ENCODE measurements at regions not wholly inside any gene's neighbourhood (a gene's known extent, or its start where the extent isn't known, plus 50 kb on each side); places are given as distances from the start of the nearest gene placed in this dataset.
"Not testable (repeated sequence)": the region's sequence is repeated elsewhere in the genome, so short reads cannot be mapped to it uniquely, and the experiment has no call there.

- no peak for DNase-seq
These were observed 558.4 kb upstream of the CADM1 start for GRCh38 chr11:116062490-116063171.

GRCh38 chr11:116062129-116062489 lies 557.9 kb upstream of the CADM1 start:
- DNase-seq: no peak

GRCh38 chr11:116061322-116061721 lies 557.1 kb upstream of the CADM1 start:
- no peak for DNase-seq

GRCh38 chr11:116059919-116060318 lies 555.7 kb upstream of the CADM1 start:
- no peak for DNase-seq

GRCh38 chr11:116057000-116057399 lies 552.8 kb upstream of the CADM1 start:
- no peak for DNase-seq

- no peak for DNase-seq
These were observed 550.8 kb upstream of the CADM1 start for GRCh38 chr11:116055064-116055463.

DNA sequence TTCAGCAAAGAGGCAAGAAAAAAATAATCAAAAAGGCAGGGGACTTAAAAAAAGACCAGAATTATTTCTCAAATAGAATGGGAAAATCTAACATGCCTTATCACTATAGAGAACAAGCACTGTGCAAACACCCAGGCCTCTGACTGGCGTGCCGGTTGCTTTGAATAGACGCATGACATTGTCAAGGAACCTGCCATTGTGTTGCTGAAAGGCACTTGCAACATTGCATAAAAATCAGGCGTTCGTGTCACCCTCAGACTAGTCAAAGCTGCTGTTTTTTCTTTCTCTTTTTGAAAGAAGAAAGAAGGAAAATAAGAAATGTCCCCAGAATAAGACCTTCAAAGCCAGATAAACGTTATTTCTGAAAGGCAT lies 549.3 kb upstream of the CADM1 start:
- DNase-seq: no peak

- DNase-seq: no peak
These were observed 548.7 kb upstream of the CADM1 start for GRCh38 chr11:116052603-116053547.

GRCh38 chr11:116051494-116051893 lies 547.3 kb upstream of the CADM1 start:
- no peak for DNase-seq

DNA sequence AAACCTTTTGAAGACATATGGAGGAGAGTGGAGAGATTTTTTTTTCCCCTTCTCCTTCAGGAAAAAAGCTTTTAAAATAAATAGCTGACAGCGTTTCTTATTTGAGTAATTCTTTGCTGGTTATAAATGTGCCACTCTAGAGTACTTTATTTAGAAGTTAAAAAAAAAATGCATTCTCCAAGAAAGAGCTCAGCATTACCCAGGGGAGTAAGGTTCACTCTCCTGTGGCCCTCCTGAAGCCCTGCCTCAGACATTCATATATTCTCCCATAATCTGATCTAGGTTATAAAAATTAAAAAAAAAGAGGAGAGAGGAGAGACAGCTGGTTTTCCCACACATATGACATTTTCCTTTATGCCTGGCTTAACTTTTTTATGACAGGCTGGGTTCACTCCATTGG lies 545.2 kb upstream of the CADM1 start:
- no peak for DNase-seq

DNA sequence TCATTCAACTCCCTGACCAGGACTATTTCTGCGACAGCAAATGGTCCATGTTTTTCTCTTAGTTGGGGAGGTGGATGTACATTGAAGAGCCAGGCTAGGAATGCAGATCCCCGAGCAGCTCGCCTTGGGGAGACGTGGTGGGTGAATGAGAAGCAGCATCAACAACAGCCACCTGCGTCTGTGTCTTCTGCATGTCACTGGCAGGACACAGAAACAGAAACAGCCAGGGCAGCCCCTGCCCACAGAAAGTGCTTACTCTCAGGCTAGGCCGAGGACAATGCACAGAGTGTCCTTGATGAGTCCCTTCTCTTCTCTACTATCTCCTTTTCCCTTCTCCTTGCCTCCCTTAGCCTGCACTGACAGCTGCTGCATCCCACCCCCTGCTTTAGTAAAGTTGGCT lies 541.9 kb upstream of the CADM1 start:
- DNase-seq: no peak

GRCh38 chr11:116044941-116045340 lies 540.7 kb upstream of the CADM1 start:
- no peak for DNase-seq

DNA sequence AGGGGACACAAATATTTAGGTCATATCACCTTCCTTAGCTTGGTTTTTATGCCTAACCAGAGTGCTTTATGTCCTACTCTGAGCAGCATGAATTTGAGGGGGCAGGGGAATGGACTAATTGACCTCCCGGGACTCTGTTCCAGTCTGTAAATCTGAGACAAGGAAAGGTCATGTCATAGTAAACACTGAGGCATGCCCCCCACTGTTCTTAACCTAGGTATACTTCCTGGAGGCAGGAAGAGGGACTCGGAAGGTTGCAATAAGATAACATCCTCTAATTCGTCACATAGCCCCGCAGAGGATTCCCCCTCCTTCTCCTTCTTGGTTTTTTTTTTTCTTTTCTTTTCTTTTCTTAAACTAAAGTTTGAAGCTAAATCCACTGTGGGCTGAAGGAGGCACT lies 540.3 kb upstream of the CADM1 start:
- DNase-seq: no peak

- DNase-seq: no peak
These were observed 539.6 kb upstream of the CADM1 start for GRCh38 chr11:116043857-116044256.

- DNase-seq: not testable (repeated sequence)
These were observed 538.8 kb upstream of the CADM1 start for GRCh38 chr11:116043059-116043458.

DNA sequence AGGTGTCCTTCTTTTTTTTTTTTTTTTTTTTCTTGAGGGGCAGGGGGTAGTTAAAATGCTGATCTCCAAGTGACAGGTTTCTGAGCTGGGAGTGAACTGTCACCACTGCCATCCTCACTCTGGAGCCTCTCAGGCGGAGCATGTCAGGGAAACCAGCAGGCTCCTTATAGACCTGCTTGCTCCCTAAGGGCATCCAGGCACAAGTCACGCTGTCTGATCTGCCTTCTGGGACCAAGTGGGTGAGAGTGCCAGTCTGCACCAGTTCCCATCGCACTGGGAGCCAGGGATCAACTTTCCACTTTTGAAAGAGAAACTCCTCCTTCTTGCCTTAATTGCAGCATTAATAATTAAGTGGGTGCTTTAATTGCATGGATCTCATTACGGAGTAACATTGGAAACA lies 537.9 kb upstream of the CADM1 start:
- DNase-seq: no peak

- DNase-seq: peak; percentile 70
These were observed 533.6 kb upstream of the CADM1 start for GRCh38 chr11:116037861-116038260.

GRCh38 chr11:116035977-116036376 lies 531.8 kb upstream of the CADM1 start:
- DNase-seq: no peak

GRCh38 chr11:116033931-116034553 lies 529.8 kb upstream of the CADM1 start:
- DNase-seq: no peak

GRCh38 chr11:116030697-116031331 lies 526.6 kb upstream of the CADM1 start:
- DNase-seq: no peak

DNA sequence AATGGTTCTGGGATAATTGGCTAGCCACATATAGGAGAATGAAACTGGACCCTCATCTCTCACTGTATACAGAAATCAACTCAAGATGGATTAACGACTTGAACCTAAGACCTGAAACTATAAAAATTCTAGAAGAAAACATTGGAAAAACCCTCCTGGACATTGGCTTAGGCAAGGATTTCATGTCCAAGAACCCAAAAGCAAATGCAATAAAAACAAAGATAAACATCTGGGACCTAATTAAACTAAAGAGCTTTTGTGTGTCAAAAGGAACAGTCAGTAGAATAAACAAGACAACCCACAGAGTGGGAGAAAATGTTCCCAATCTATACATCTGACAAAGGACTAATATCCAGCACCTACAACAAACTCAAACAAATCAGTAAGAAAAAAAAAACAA lies 524.3 kb upstream of the CADM1 start:
- DNase-seq: not testable (repeated sequence)

DNA sequence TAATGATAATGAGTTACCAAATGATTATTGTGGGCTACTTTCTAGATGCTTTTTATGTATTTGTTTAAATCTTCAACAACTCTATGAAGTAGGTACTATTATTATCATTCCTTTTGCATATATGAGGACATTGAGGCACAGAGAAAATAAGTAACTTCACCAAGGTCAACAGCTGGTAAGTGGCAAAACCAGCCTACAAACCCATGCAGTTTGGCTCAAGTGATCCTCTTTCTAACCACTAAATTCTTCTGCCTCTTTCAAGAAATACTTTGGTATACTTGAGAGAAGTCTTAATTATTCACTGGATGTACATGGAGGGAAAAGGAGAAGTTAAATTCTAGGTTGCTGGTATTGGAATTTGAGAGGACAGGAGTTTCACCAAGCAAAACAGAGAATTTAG lies 495.2 kb upstream of the CADM1 start:
- no peak for DNase-seq

DNA sequence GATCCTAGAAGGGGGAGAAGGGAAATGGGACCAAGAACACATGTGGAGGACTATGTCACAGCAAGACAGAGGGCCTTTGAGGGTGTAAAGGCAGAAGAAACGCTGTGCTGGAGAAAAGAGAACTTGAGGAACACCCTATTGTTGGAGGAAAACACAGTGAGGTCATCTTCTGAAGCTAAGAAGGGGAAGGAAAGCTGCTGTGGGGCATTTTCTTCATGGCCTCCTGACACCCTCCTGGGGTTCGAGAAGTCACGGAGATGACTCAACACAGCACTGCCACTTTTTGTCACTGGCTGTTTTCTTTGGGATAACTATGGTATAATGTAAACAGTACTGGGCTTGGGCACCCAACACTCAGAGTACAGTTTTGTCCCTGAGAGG lies 492.6 kb upstream of the CADM1 start:
- no peak for DNase-seq

Data from fibroblast of skin of scalp (primary cell).